ENCODE measurements at regions not wholly inside any gene's neighbourhood (a gene's known extent, or its start where the extent isn't known, plus 50 kb on each side); places are given as distances from the start of the nearest gene placed in this dataset.
"Not testable (repeated sequence)": the region's sequence is repeated elsewhere in the genome, so short reads cannot be mapped to it uniquely, and the experiment has no call there.

- no peak for DNase-seq (ENCODE audit: low read depth)
- H3K4me3 ChIP-seq (ENCODE audit: low read depth, low read length), result no peak overlapping the region
- TF ChIP-seq, protein P1, sequence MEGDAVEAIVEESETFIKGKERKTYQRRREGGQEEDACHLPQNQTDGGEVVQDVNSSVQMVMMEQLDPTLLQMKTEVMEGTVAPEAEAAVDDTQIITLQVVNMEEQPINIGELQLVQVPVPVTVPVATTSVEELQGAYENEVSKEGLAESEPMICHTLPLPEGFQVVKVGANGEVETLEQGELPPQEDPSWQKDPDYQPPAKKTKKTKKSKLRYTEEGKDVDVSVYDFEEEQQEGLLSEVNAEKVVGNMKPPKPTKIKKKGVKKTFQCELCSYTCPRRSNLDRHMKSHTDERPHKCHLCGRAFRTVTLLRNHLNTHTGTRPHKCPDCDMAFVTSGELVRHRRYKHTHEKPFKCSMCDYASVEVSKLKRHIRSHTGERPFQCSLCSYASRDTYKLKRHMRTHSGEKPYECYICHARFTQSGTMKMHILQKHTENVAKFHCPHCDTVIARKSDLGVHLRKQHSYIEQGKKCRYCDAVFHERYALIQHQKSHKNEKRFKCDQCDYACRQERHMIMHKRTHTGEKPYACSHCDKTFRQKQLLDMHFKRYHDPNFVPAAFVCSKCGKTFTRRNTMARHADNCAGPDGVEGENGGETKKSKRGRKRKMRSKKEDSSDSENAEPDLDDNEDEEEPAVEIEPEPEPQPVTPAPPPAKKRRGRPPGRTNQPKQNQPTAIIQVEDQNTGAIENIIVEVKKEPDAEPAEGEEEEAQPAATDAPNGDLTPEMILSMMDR (IDR thresholded peaks at IDR 0.05; ENCODE audit: insufficient read depth, low read length), result no peak
Measured at GRCh38 chr7:120189623-120190022, 83.4 kb upstream of the KCND2 start.

DNA sequence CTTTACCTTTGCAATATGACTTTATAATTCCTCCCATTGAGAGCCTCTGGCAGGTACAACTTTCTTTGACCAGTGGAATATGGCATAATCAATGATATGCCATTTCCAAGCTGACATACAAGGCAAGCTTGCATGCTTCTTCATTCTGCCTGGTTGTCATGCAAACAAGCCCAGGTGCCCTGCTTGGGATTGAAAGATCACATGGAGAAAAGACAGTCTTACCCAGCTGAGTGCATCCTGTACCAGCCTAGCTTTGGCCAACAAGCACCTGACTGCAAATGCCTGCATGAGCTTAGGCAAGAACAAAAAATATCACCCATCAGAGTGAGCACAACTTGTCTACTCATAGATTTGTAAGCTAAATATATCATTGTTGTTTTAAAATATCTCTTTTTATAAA lies 82.9 kb upstream of the KCND2 start:
- no peak overlapping the region for H3K4me3 ChIP-seq (ENCODE audit: low read depth, low read length)
- TF ChIP-seq, protein P1 (IDR thresholded peaks at IDR 0.05; ENCODE audit: insufficient read depth, low read length), result no peak
- no peak for DNase-seq (ENCODE audit: low read depth)

- H3K4me3 ChIP-seq (ENCODE audit: low read depth, low read length), result no peak overlapping the region
- TF ChIP-seq, protein P1 (IDR thresholded peaks at IDR 0.05; ENCODE audit: insufficient read depth, low read length), result no peak
- DNase-seq (ENCODE audit: low read depth), result no peak
Measured at GRCh38 chr7:120190566-120190965, 82.4 kb upstream of the KCND2 start.

DNA sequence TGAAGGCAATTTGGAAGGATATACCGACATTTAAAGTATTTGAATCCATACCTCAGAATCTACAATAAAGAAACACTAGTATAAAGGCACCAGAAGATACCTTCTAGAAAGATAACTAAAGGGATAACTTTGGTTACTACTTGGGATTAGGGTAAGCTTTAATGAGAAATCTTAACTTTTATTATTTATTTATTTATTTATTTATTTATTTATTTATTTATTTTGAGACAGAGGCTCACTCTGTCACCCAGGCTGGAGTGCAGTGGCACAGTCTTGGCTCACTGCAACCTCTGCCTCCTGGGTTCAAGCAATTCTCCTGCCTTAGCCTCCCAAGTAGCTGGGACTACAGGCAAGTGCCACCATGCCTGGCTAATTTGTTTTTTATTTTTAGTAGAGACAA lies 81.6 kb upstream of the KCND2 start:
- DNase-seq (ENCODE audit: low read depth), result not testable (repeated sequence)

GRCh38 chr7:120201290-120201689 lies 71.7 kb upstream of the KCND2 start:
- H3K4me3 ChIP-seq (ENCODE audit: low read depth, low read length), result no peak overlapping the region
- TF ChIP-seq, protein P1 (IDR thresholded peaks at IDR 0.05; ENCODE audit: insufficient read depth, low read length), result no peak
- DNase-seq (ENCODE audit: low read depth), result no peak

More for the DNA sequence above, 81.6 kb upstream of the KCND2 start:
- H3K4me3 ChIP-seq (ENCODE audit: low read depth, low read length), result not testable (repeated sequence)

DNA sequence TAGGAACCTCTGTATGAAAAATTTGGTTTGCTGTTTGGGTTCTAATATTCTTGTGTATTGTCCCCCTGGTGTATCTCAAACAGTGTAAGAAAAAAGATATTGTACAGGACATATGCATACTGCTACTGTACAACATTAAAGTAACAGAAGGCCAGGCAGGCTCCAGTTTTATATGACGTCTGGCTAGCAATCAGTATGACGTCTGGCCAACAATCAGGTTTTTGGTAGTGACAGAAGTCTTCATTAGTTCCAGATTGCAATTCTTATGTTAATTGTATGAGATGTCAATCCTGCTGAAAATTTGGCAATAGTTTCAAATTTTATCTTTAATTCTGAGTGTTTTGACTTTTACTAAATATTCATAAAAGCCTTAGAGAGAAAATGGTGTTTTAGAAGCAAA lies 67.9 kb upstream of the KCND2 start:
- DNase-seq (ENCODE audit: low read depth), result no peak
- H3K4me3 ChIP-seq (ENCODE audit: low read depth, low read length), result no peak overlapping the region
- TF ChIP-seq, protein P1 (IDR thresholded peaks at IDR 0.05; ENCODE audit: insufficient read depth, low read length), result no peak

DNA sequence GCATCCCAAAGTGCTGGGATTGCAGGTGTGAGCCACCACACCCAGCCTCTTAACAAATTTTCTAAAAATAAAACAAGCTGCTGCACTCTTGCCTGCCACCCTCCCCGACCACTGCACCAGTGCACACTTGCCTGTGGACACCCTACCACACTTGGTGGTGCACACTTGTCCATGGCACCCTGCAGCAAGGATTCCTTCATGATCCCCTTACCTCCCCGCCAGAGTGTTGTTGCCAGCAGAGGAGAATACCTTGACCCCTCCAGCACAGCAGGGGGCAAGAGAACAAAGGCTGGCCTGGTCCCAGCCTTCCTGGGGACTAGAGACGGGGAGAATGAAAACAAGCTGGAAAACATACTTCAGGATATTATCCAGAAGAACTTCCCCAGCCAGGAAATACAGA lies 65.9 kb upstream of the KCND2 start:
- DNase-seq (ENCODE audit: low read depth), result no peak
- TF ChIP-seq, protein P1 (IDR thresholded peaks at IDR 0.05; ENCODE audit: insufficient read depth, low read length), result no peak

More for the DNA sequence above, 65.9 kb upstream of the KCND2 start:
- H3K4me3 ChIP-seq (ENCODE audit: low read depth, low read length), result no peak overlapping the region

Data from fibroblast of the aortic adventitia (primary cell).